ENCODE measurements at regions not wholly inside any gene's neighbourhood (a gene's known extent, or its start where the extent isn't known, plus 50 kb on each side); places are given as distances from the start of the nearest gene placed in this dataset.

- TF ChIP-seq NKRF (conservative IDR thresholded peaks at IDR 0.05), result no peak
- TF ChIP-seq TCF12 (IDR thresholded peaks at IDR 0.05; ENCODE audit: low read depth, low read length), result no peak
- TF ChIP-seq STAT1 (conservative IDR thresholded peaks at IDR 0.05), result no peak
- TF ChIP-seq ZNF274 (IDR thresholded peaks at IDR 0.05; ENCODE audit: insufficient read depth, insufficient read length), result no peak
- TF ChIP-seq, protein P1, sequence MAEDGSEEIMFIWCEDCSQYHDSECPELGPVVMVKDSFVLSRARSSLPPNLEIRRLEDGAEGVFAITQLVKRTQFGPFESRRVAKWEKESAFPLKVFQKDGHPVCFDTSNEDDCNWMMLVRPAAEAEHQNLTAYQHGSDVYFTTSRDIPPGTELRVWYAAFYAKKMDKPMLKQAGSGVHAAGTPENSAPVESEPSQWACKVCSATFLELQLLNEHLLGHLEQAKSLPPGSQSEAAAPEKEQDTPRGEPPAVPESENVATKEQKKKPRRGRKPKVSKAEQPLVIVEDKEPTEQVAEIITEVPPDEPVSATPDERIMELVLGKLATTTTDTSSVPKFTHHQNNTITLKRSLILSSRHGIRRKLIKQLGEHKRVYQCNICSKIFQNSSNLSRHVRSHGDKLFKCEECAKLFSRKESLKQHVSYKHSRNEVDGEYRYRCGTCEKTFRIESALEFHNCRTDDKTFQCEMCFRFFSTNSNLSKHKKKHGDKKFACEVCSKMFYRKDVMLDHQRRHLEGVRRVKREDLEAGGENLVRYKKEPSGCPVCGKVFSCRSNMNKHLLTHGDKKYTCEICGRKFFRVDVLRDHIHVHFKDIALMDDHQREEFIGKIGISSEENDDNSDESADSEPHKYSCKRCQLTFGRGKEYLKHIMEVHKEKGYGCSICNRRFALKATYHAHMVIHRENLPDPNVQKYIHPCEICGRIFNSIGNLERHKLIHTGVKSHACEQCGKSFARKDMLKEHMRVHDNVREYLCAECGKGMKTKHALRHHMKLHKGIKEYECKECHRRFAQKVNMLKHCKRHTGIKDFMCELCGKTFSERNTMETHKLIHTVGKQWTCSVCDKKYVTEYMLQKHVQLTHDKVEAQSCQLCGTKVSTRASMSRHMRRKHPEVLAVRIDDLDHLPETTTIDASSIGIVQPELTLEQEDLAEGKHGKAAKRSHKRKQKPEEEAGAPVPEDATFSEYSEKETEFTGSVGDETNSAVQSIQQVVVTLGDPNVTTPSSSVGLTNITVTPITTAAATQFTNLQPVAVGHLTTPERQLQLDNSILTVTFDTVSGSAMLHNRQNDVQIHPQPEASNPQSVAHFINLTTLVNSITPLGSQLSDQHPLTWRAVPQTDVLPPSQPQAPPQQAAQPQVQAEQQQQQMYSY (CRISPR knock-in tag; IDR thresholded peaks at IDR 0.05), result no peak
- no peak for TF ChIP-seq ZBTB4 (CRISPR knock-in tag; IDR thresholded peaks at IDR 0.05)
- no peak for TF ChIP-seq KLF5 (IDR thresholded peaks at IDR 0.05; ENCODE audit: partially characterized antibody)
- TF ChIP-seq CBFB (IDR thresholded peaks at IDR 0.05; ENCODE audit: low read depth), result no peak
- TF ChIP-seq SP1 (IDR thresholded peaks at IDR 0.05; ENCODE audit: low read depth, low read length), result no peak
Measured at GRCh38 chr2:18154812-18155211, 276.3 kb downstream of the KCNS3 start (continued).
